Myocyte (in vitro differentiated cells): ENCODE measurements at regions not wholly inside any gene's neighbourhood (a gene's known extent, or its start where the extent isn't known, plus 50 kb on each side); places are given as distances from the start of the nearest gene placed in this dataset.

Source experiments
- DNase-seq: peaks from one replicate; pipeline ENCODE4 v3.0.0-alpha.2; 2012; ENCODE audit warnings: low read depth

DNA sequence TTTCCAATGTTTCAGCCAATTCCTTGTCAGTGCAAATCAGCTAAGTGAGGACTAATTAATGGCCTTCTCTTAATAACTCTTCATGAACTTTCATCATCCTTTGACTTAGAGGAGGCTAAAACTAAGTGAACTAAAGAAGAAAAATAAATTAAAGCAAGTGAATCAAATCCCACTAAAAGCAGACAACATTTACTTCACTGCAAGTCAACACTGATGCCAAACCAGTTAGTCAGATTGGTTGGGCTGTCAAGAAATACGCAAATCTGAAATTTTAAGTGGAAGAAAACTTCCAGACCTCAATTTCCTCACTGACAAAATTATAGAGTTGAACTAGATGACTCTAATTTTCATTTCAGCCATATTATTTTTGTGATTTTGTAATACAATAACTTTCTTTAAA, 137.2 kb upstream of the PRLR start:
- DNase-seq = no peak

DNA sequence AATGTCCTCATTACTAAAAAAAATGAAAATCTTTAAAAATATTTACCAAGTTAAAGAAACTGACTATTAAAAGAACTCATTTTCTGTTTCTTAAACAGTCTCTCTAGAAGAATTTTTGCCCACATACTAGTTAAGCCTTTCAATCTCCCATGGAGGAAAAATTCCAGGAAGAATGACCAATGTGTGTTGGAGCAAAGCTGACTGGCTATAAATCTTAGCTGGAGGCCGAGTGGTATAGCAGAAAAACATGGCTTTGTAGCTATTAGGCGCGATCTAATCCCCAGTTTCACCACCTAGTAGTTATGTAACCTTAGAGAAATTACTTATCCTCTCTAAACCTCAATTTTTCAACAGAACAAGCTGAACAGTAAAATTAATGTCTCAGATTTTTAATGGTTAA, 135.5 kb upstream of the PRLR start:
- DNase-seq = no peak

- DNase-seq = no peak
Measured at GRCh38 chr5:35364350-35364749, 134.1 kb upstream of the PRLR start.

DNA sequence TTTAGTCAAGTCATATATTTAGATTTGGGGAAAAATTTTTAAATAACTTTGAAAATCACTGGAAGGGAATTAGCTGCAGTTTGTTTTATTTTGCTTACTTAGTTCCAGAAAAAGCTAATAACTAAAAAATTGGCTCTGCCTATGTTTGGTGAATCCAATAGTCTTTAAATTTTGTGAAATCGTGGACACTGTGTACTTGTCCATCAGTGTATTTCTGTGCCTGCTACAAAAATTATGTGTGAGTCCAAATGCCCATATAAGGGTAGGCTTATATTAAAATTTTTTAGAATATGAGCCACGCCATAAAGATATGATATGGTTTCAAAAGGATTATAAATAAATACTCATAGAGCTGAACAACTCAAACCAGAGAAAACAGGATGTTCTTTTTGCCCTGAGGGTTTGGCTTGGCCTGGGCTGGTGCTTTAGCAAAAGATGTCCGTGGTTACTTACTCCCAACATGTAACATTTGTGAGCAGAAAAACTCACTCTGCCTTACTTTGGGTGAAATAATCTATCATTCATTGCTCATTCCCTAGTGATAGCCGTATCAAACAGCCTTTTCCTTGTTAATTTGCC, 133.2 kb upstream of the PRLR start:
- no peak for DNase-seq

- no peak for DNase-seq
Measured at GRCh38 chr5:35362772-35363171, 132.5 kb upstream of the PRLR start.

DNA sequence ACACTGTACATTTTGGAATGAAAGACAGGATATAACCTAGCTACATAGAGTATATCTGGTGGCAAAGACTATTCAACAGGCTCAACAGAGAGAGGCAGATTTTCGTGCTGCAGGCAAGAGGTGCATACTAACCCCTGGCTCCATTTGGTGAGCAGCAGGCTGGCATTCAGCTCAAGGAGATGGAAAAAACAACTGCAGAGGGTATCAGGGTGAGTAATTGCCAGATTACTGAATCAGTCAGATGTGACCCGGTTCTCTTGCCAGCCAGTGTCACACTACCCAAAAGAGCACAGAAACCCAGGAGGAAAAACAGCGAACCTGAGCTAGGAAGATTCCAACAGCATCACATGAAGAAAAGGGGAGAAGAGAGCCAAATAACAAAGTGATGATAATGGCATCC, 130.4 kb upstream of the PRLR start:
- no peak for DNase-seq

- DNase-seq = no peak
Measured at GRCh38 chr5:35359859-35360258, 129.6 kb upstream of the PRLR start.

GRCh38 chr5:35357973-35358372, 127.7 kb upstream of the PRLR start:
- no peak for DNase-seq

DNA sequence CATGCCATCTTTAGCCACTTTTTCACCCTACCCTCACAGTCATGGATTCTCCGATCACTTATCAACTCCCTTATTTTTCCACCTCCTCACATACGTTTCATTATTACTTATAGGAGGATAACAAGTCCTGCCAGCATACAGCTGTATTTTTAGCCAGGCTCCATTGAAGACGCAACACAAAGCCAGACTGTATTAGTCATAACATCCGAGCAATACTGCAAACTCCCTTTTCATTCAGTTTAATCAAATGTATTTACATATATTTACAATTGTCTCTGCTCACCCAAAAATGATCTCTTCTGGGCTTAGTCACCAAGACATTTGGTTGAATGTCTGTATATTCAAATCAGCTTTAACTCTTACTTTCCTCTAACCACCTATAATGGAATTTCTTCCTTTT, 126.4 kb upstream of the PRLR start:
- DNase-seq = no peak

- no peak for DNase-seq
Measured at GRCh38 chr5:35354751-35355150, 124.5 kb upstream of the PRLR start.

- peak; percentile 9 for DNase-seq
Measured at GRCh38 chr5:35345222-35345621, 114.9 kb upstream of the PRLR start.

DNA sequence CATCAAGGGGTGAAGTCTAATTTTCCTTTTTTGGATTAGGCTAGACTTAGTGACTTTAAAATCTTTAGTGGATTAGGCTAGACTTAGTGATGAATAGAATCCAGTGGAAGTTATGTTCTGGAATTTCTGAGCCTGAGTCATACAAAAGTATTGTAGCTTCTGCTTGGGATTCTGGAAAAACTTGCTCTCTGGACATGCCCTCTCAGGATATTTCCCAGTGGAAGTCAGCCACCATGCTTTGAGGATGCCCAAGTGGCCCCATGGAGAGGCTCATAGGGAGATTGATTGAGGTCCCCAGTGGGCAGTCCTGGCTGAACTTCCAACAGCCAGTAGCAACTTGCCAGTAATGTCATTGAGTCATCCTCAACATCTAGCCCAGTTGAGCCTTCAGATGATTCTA, 112.4 kb upstream of the PRLR start:
- no peak for DNase-seq

DNA sequence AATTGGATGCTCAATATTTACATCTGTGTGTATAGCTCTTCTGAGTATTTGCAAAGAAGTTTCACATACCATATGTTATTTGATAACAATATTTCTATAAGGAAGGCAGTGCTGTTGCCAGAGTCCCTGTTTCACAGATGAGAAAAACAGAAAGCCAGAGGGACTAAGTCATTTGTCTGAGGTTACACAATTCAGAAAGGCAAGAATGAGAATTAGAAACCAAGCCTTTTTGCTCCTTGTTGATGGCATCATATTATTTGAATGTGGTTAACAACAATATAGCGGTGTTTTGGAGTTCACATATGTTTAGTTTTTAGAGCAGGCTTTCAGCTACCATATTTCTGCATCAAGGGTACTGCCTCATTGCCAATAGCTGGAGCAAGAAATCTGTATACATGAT, 110.9 kb upstream of the PRLR start:
- DNase-seq = no peak

DNA sequence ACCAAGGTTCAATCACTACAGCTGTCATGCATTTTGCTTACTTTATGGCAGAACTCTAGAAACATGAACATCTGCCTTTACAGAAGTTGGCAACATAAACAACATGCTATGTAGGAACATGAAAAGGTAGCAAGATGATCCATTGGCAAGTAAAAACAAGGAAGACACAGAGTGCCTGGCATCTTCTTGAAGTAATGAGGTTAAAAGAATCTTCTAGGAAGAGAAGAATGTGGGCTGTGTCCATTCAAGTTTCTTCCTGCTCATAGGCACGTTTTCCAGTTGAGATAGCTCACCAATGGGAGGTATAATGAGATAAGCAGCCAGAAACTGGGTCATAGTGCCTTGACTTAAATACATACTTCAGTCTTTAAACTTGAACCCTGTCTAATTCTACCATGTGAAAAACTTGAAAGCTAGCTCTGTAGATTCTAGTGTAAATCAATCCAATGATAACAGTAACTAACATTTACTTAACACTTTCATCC, 109.4 kb upstream of the PRLR start:
- DNase-seq = no peak

GRCh38 chr5:35339006-35339405, 108.7 kb upstream of the PRLR start:
- no peak for DNase-seq

- no peak for DNase-seq
Measured at GRCh38 chr5:35338157-35338453, 107.8 kb upstream of the PRLR start.

GRCh38 chr5:35337340-35338156, 107.3 kb upstream of the PRLR start:
- DNase-seq = no peak

GRCh38 chr5:35336230-35336629, 105.9 kb upstream of the PRLR start:
- DNase-seq = no peak

GRCh38 chr5:35335752-35336151, 105.5 kb upstream of the PRLR start:
- DNase-seq = no peak

GRCh38 chr5:35333366-35333765, 103.1 kb upstream of the PRLR start:
- DNase-seq = no peak

DNA sequence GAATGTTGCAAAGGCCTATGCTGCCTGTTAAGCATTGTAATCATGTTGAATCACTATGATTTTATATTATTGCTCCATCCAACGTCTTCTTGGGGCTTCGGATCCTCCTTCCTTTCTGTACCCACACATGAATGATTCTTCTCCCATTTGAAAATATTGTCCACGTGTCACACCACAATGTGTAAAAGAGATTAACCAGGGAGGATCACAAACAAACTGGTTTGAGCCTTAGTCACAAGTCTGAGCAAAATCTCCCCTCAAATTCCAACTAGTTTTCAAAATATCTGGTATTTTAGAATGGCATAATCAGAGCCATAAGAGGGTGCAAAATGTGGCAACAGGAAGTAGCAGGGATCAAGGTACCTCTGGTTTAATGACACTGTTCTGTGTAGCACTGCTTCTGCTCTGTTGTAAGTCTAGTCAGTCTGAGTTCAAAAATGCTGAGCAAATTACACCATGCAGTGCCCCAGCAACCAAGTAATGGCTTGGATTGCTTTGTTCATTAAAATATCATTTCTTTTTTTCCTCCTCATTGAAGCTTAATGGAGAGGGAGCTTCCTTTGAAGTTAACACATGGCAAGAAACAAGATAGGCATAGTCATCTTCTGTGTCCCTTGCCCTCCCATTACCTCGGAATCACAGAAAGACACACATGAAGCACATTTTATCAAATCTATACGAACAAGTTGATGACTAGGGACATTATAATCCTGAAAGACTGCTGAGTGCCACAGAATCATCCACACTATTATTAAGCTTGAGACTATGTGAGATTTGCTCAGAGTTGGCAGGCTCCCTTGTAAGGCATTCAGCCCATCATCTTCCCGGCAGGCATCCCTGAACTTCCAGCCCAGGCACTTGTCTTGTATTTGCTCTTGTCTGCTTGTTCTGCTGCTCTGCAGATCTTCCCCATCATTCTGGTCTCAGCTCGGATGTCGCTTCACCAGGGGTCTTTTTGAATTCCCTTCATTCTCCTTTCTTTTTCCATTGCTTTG, 102.0 kb upstream of the PRLR start:
- DNase-seq = no peak

DNA sequence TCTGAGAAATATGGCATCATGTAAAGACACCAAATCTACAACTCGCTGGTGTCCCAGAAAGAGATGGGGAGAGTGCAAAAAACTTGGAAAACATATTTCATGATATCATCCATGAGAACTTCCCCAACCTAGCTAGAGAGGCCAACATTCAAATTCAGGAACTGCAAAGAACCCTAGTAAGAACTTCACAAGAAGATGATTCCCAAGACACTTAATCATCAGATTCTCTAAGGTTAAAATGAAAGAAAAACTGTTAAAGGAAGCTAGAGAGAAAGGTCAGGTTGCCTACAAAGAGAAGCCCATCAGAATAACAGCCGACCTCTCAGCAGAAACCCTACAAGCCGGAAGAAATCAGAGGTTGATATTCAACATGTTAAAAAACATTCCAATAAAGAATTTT, 95.5 kb upstream of the PRLR start:
- DNase-seq = no peak
